GM23248 (cell line): ENCODE measurements at regions not wholly inside any gene's neighbourhood (a gene's known extent, or its start where the extent isn't known, plus 50 kb on each side); places are given as distances from the start of the nearest gene placed in this dataset.

Experiments
- EZH2 ChIP-seq: fragments of 200-600 bp; sonication (generic); IDR thresholded peaks from 2 replicates; pipeline ENCODE4 v1.6.1; 2018; ENCODE audit warnings: antibody characterized with exemption, mild to moderate bottlenecking; ENCODE audit not compliant: insufficient read depth, poor library complexity, severe bottlenecking
- EZH2phosphoT487 ChIP-seq: fragments of 200-600 bp; sonication (generic); IDR thresholded peaks from 2 replicates; pipeline ENCODE4 v1.6.1; 2018; ENCODE audit warnings: antibody characterized with exemption, moderate library complexity, mild to moderate bottlenecking, low read depth; ENCODE audit not compliant: insufficient read depth

GRCh38 chr14:43480976-43481375, 1026.1 kb downstream of the FSCB start:
- no peak for TF ChIP-seq EZH2phosphoT487
- no peak for TF ChIP-seq EZH2
